HG03520 (cell line): ENCODE measurements at regions not wholly inside any gene's neighbourhood (a gene's known extent, or its start where the extent isn't known, plus 50 kb on each side); places are given as distances from the start of the nearest gene placed in this dataset.
"Not testable (repeated sequence)": the region's sequence is repeated elsewhere in the genome, so short reads cannot be mapped to it uniquely, and the experiment has no call there.

ENCODE experiments used
- ATAC-seq: cut with Tn5 transposase; IDR thresholded peaks from one replicate; pipeline ENCODE4 v1.9.1; 2021; ENCODE audit warnings: mild to moderate bottlenecking, moderate library complexity; ENCODE audit not compliant: unreplicated experiment

DNA sequence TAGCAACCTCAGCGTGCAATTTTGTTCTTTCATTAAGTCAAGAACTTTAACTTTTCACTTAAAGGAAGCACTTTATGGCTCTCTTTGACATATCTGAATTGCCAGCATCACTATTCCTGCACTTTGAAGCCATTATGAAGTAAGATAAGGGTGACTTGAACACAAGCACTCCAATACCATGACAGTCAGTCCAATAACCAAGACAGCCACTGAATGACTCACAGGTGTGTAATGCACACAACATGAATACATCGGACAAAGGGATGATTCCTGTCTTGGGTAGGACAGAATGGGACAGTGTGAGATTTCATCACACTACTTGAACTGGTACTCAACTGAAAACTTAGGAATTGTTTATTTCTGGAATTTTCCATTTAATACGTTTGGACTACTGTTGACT is 233.7 kb upstream of the IPO5 start:
- no peak for ATAC-seq

GRCh38 chr13:97720896-97721295 is 232.6 kb upstream of the IPO5 start:
- ATAC-seq: no peak

GRCh38 chr13:97723655-97724054 is 229.8 kb upstream of the IPO5 start:
- no peak for ATAC-seq

GRCh38 chr13:97724450-97724849 is 229.0 kb upstream of the IPO5 start:
- ATAC-seq: no peak

DNA sequence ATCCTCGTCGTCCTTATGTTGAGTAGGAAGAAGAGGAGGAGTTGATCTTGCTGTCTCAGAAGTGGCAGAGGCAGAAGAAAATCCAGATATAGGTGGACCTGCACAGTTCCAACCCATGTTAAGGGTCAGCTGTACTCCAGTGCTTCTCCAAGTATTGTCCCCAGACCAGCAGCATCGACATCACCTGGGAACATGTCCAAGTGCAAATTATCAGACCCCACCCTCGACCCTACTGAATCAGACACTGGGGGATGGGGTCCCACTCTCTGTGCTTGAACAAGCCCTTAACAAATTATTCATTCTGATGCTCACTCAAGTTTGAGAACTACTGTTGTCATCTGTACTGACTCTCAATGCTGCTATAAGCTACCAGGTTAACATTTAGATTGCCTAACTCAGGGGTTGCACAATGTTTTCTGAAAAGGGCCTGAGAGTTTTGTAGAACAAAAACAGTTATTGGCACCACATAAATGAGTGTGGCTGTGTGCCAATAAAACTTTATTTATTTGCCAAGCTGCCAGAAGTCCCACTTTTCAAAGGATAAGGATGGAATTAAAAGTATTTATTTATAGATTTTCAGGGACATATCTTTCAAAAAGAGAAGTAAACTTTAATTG is 226.7 kb upstream of the IPO5 start:
- no peak for ATAC-seq

DNA sequence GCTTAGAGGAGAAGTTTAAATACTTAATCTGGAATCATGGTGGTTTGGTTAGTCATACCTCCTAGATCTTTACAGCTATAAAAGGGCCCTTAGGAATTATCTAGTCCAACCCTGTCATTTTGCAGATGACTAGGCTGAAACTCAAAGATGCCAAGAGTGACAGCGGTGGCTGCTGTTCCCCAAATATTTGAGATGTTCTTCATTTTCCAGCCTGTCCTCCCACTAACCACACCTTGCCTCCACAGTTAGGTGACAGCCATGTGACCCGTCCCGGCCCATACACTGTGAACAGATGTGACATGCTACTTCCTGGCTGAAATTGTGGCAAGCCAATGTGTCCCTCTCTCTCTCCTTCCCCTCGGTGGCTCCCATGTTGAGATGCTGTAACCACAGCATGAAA is 225.5 kb upstream of the IPO5 start:
- ATAC-seq: no peak

GRCh38 chr13:97736436-97736835 is 217.0 kb upstream of the IPO5 start:
- ATAC-seq: no peak

GRCh38 chr13:97742084-97742483 is 211.4 kb upstream of the IPO5 start:
- ATAC-seq: no peak

- no peak for ATAC-seq
Observed at GRCh38 chr13:97743938-97744337, 209.5 kb upstream of the IPO5 start.

DNA sequence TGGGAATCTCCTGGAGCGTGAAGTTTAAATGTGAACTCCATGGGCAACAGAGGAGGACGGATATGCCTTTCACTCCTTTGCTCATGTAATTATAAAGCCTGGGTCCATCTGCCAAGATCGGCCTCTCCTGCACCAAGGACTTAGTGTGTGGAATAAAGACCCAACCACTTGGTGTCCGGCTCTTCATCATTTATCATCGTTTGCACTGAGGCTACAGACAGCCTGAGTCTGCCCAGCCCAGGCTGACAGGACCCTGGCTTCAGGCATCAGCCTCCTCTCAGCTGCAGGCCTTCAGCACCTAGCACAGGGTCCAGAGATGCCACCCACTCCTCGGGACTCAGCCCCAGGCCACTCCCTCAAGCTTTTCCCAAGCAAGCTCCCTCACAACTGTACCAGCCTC is 206.8 kb upstream of the IPO5 start:
- no peak for ATAC-seq

DNA sequence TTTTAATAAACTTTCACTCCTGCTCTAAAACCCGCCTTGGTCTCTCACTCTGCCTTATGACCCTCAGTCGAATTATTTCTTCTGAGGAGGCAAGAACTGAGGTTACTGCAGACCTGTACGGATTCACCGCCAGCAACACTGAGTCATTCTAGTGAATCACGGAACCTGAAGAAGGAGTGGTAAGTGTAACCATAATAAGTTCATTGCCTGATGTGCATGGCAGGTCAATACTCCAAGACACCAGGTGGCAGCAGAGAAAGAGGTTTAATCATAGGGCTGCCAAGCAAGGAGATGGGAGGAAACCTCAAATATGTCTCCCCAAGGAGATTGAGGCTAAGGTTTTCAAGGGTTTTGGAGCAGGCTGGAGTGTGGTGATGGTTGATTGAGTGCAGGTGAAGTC is 204.3 kb upstream of the IPO5 start:
- no peak for ATAC-seq

- ATAC-seq: no peak
Observed at GRCh38 chr13:97751477-97751876, 202.0 kb upstream of the IPO5 start.

GRCh38 chr13:97752961-97753668 is 200.4 kb upstream of the IPO5 start:
- no peak for ATAC-seq

DNA sequence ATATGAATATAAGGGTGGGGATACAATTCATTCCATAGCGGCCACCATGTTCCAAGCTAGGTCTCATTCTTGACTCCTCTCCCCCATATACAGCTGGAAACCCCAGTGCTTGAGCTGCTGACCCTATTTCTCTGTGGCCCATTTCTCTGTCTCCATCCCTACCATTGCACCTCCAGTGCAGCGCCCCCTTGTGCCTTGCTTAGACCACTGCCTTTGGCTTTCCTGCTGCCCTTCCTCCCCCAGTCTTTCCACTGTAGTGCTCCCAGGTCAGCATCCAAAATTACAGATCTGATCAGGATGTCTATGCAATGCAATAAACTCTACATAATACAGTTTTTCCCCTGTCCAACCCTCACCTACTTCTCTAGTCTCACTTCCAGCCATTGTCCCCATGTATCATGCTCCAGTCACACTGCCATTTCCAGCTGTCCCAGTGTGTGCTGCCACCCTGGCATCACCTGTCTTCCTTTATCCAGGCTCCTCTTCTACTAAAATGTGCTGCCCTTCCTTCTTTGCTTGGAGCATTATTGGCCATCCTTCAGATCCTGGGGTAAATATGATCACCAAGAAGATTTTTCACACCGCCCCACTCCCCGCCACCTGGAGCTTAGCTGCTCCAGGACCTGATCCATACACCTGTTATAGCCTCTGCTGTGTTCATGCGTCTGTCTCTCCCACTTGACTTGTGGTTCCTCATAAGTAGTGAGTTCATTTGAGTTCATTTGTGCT is 199.4 kb upstream of the IPO5 start:
- no peak for ATAC-seq

DNA sequence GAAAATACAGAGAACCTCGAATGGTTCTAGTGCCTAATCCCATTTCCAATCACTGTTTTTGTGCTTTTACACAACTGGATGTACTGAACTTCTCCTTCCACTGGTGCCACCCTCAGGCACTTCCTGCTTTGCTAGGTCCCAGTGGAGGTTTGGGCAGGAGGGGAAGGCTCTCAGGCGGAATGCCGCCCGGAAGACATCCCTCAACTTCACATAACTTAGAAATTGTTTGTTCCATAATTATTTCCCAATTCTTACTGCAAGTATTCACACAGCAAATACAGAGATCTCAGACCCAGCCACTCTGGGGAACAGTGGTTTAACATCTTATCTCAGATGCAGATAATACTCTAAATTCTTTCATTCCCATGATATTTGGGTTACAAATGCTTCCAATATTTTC is 195.7 kb upstream of the IPO5 start:
- no peak for ATAC-seq

DNA sequence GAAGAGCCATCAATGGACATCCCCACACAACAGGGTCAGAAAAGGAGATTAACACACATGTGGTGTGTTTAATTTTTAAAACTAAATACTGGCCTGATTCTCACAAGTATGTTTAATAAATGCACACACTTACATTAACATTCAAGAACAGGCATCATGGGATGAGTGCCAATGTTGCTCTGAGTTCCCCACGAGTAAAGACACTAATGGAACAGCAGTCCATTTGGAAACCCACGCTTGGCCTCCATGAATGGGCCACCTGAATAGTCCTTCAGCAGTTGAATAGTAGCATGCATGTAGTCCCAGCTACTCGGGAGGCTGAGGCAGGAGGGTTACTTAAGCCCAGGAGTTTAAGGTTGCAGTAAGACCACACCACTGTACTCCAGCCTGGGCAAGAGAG is 195.2 kb upstream of the IPO5 start:
- ATAC-seq: no peak

- no peak for ATAC-seq
Observed at GRCh38 chr13:97761796-97762540, 191.5 kb upstream of the IPO5 start.

DNA sequence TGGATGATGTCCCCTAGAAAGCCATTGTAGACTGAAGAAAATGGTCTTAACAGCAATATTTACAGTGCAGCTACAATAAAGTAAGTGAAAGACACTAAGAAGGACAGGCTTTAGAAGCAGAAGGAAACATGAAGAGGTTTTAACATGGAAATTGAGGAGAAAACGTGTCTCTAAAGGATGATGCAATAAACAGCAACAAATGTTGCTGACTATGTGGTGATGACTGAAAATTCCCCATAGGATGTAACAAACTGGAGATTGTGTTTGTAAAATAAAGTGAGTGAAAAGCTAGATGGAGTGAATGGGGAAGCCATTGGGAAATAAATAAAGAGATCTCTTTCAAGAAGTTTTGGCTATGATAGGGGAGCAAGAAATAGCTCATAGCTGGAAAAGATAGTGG is 186.7 kb upstream of the IPO5 start:
- no peak for ATAC-seq

DNA sequence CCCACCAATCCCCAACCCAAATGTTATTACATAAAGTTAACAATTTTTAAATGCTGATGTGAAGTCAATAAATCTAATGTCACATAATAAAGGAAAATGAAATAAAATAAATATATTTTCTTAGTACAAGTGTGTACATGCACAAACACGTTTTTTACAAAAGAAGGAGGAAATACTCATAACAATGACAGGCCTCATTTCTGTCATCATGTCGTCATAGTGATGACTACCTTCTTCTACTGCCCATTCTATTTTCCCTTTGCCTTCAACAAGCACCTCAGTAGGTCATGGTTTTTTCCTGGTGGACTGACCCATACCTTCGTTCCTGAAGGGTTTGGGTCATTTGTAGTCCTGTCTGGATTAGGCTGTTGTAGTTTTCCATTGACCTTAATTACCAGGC is 185.3 kb upstream of the IPO5 start:
- no peak for ATAC-seq

DNA sequence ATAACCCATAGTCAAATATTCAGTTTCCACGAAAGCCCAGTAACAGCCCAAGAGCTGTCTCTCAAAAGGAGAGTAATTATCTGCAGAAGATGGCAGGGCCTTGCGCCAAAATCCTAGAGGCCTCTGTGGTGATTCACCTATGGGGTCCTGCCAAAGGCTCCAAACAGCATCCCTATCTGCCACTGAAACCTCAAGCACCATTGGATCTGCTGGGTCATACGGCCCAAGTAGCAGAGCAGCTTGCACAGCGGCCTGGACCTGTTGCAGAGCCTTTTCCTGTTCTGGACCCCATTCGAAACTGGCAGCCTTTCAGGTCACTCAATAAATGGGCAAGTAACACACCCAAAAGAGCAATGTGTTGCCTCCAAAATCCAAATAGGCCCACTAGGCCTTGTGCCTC is 183.2 kb upstream of the IPO5 start:
- ATAC-seq: not testable (repeated sequence)

- not testable (repeated sequence) for ATAC-seq
Observed at GRCh38 chr13:97772466-97772865, 181.0 kb upstream of the IPO5 start.
